ENCODE measurements at regions not wholly inside any gene's neighbourhood (a gene's known extent, or its start where the extent isn't known, plus 50 kb on each side); places are given as distances from the start of the nearest gene placed in this dataset.

DNA sequence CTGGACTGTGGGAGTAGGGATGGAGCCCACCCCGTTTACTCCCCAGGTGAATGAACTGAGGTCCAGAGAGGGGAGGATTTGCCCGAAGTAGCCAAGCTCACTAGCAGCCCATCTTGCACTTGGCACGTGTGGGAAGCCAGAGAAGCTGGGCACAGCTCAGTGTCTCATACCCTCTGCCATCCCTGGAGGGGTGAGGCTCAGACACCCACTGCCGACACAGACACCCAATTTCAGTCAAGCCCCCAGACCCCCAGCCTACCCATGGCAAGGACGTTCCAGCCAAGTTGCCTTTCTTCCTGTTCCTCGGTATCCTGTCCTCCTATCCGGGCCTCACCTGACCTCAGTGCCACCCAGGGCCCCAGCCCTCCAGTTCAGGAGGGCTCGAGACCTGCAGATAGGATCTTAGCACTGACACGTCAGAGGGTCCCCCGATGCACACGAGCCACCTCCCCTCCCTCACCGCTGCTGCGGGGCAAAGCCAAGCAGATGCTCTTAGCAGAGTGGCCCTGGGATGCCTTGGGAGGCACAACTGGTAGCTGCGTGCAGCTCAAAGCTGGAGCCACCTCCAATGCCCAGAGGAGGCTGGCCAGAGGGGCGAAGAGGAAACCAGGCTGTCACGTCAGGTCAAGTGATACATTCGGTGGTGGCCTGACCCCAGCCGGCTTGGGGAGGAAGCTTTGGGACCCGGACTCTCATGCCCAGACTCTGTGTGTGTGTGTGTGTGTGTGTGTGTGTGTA is 90.4 kb upstream of the TNRC6C start:
- DNase-seq (ENCODE audit: low read depth, low spot score) = no peak

DNA sequence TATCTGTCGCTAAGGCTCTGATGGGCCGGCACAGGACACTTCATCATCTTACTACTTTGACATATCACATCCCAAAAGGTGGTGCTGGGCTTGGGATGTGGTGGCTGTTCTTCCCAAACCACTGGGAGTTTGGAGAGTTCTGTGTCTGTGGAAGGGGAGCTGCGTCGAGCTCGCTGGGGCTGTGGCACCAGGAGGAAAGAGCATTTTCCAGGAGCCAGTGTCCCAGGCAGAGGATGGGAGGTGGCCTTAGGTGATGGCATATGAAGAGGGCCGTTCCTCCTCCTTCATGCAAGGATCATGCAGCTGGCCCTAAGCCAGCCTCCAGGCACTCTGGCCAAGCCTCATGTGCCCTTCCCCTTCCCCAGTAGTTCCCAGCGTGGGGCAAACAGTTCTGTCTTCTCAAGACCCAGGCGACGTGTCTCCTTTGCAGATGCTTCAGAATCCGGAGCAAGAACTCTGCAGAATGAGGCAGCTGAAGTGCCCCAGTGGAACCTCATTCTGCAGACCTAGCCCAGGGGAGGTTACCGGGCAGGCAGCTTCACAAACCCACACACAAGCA is 89.4 kb upstream of the TNRC6C start:
- no peak for DNase-seq (ENCODE audit: low read depth, low spot score)
- H3K27ac ChIP-seq = no peak overlapping the region

More for the DNA sequence above, 90.4 kb upstream of the TNRC6C start:
- H3K27ac ChIP-seq = no peak overlapping the region

DNA sequence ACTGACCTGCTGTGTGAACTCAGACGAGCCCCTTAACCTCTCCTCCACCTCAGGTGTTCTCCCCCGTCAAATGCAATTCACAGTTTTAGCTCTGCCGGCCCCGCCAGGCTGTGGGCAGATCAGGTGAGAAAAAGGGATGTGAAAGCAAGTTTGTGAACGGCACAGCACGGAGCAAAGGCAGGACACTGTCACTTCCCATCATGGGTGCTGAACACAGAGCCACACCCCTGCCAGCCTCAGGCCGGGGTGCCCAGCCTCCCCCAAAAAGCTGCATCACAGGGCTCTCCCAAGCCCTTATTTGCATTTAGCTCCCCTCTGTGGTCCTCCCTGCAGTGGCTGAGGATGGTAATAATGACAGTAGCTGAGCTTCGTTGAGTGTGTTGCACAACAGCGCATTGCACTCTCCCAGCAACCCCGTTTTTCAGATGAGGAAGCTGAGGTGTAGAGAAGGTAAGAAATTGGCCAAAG is 88.8 kb upstream of the TNRC6C start:
- H3K27ac ChIP-seq = no peak overlapping the region
- DNase-seq (ENCODE audit: low read depth, low spot score) = no peak

DNA sequence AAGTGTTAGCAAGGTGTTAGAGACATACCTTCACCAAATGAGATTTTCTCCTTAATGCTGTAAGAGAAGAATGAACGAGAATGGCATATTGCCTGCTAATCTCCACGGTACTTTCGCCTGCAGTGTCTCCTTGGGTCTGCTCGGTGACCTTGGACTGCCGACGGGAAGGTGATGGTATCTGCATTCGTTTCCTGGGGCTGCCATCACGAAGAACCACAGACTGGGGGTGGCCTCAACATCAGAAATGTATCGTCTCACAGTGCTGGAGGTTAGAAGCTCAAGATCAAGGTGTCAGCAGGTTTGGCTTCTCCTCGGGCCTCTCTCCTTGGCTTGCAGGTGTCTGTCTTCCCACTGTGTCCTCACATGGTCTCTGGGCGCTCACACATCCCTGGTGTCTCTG is 86.3 kb upstream of the TNRC6C start:
- DNase-seq (ENCODE audit: low read depth, low spot score) = no peak
- no peak overlapping the region for H3K27ac ChIP-seq

DNA sequence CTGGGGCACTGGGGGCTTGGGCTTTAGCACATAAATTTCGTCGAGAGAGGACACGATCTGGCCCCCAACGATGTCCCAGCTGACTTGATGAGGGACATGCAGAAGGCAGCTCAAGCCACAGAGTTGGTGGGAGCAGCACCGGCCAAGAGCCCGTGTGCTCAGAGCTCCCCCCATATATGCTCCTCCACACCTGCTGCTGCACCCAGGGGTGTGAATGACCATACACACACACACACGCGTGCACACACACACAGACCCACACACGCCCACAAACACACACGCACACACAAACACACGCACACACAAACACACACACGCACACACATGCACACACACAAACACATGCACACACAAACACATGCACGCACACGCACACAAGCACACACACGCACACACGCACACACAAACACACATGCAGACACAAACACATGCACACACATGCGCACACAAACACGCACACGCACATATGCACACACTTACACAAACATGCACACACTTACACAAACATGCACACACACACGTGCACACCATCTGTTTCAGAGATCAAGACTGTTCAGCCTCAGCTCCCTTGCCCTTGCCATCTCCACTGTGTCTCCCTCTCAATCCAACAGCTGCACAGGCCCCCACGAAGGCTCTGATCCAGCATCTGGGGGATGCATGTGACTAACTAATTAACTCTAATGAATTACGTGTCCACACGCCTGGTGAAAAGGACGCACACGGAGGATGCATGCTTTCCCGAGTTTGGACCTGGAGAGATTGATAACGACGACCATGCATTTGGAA is 85.6 kb upstream of the TNRC6C start:
- DNase-seq (ENCODE audit: low read depth, low spot score) = no peak
- H3K27ac ChIP-seq = no peak overlapping the region

DNA sequence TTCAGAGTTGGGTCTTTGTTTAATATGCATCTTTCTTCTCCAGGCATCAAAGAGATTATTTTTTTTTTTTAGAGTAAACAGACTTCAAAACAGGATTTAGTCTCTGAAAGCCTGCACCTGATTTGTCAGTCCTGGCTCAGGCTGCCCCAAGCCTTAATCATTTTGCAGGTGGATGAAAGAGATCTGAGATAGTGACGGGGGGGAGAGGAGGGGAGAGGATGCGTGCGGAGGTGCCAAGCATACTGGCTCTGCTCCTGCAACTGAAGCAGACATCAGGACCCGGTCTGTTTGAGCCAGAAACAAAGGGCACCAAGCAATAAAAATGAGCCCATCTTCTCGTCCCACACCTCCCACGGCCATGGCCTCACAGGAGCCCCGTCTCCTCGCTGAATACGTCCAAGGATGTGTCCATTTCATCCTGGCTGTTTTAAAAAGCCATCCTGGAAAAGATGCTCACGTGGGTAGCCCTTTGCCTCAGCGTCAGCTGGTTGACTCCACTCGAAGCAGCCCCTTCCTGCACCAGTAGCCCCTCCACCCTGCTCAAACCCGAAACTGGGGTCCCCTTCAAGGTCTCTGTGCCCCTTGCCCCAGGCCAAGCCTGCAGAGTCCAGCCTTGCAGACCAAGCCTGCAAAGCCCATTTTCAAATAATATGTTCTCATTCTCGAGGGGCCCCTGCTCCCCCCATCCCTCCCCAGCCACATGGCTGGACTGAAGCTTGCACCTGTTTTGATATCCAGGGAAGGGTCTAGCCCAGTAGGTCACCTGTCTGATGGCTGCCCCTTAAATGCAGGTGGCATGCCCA is 84.8 kb upstream of the TNRC6C start:
- DNase-seq (ENCODE audit: low read depth, low spot score) = no peak
- no peak overlapping the region for H3K27ac ChIP-seq

DNA sequence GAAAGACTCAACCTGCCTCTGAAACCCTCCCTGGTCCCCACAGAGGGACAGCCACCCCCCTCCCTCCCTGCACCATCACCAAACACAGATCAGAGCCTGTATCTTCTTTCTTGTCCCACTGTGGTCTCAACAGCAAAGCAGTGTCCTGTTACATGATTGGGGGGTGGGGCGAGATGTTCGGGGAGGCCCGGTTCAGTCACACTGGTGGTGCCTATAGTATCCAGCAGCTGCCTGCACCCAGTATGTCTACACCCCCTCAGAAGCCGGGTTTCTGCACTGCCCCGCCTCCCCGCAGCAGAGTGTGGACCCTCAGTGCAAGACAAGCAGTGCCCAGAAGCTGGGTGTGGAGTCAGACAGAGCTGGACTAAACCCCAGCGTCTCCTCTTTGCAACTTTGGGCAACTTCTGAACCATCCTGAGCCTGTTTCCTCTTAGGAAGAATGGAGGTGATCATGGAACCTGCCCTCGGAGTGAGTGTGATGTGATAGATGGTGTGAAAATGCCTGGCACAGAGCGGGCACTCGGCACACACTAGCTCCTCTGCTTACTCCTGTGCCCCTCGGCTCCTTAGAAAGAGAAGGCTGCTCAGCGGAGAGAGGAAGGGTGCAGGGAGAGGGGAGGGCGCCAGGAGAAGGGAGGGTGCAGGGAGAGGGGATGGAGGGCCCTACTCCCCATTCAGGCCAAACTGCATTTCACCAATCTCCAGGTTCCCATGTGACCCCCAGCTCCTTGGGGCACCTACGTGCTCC is 84.0 kb upstream of the TNRC6C start:
- DNase-seq (ENCODE audit: low read depth, low spot score) = no peak

DNA sequence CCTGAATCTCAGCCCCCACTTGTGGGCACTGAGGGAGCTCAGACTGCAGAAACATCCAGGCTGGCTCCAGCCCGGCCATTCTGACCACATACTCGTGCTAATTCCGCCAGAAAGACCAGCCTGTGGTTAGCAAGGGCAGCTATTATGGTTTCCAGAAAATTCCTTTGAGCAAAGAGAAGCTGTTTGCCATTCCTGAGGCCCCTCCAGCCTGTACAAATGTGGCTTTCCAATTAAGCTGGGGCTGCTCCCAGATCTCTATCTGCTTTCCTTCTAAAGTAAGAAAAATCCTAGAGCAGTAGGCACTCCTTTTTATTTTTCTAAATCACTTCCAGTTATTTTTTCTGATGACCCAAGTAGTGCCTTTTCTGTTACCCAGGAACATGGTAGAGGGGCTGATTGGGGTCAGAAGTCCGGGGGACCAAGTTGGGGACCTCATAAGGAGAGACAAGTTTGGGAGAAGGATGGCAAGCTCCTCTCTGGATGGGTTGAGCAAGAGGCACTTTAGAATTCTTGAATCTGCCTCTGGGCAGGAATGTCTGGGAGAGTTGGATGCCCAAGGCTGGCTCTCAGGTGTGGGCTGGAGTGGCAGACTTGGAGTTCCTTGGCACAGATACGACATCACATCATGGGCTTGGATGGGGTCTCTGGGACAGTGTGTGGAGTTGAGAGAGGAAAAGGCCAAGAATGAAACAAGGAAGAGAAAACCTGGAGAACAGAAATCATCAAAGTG is 83.3 kb upstream of the TNRC6C start:
- DNase-seq (ENCODE audit: low read depth, low spot score) = no peak
- H3K27ac ChIP-seq = no peak overlapping the region

More for the DNA sequence above, 84.0 kb upstream of the TNRC6C start:
- no peak overlapping the region for H3K27ac ChIP-seq

DNA sequence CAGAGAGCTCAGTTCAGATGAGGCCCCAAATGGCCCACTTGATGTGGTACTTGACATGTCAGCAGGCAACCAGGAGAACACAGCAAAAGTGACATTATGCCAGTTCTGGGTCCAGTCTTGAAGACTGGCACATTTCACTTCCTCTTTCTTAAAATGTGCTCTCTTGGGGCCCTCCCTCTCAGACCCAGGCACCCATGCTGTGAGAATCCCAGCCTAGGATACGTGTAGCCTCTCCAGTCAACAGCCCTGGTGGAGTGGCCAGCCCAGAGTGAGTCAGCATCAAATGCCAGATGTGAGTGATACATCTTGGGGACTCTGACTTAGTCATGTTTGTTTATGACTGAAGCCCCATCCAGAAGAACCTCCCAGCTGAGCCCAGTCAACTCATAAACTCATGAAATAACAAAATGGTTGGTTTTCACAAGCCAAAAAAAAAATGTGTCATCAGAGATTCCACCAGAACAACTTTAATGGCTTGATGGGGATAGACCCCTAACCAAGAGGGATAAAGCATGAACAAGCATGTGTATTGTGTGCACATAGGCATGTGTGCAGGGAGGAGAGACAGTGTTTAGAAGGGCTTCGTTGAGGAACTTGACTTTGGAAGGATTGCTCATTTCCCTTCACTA is 82.5 kb upstream of the TNRC6C start:
- no peak for DNase-seq (ENCODE audit: low read depth, low spot score)
- H3K27ac ChIP-seq = no peak overlapping the region

DNA sequence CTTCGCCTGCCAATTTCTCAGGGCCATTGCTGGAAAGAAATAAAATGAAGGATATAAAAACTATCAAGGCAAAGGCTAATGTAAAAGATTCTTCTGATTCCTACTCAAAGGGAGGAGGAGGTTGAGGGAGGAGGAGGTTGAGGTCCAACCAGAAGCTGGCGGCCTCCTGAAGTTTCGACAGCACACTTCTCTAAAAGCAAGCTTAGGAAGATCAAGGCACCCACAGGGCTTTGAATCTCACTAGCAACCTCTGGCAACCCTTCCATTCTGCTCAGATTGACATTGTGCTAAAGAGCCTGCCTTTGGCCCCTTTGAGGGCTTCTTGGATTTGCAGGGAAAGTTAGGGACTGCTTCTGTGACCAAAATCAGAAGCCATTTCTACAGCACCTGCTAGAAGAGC is 81.5 kb upstream of the TNRC6C start:
- DNase-seq (ENCODE audit: low read depth, low spot score) = no peak
- no peak overlapping the region for H3K27ac ChIP-seq

DNA sequence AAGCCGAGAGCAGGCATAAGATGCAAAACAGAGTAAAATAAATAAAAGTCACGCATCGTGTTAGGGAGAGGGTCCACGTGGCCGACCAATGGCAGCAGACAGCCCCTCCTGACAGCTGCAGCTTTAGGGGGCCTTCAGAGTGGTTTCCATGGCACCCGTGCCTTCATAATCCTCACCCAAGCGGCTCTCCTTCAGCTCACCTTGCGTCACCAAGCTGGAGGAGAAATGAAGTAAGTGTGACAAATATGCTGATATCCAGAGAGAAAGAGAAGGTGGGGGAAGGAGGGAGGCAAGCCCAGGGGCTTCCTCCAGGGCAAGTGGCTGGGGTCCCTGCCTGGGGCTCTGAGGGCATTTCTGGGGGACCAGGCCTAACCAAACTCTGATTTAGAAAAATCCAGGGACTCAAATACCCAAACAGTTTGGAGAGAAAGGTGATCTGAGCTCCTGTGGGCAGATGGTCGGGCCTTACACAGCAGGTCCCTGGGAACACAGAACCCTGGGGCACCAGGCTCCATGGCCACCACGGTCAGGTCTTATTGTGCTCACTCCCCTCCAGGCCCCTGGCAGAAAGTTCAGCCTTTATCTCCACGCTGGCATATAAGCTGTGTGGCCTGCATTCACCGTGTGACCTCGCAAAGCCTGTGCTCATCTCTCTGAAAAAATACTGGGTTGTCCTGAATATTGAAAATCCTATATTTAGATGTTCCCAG is 80.7 kb upstream of the TNRC6C start:
- no peak overlapping the region for H3K27ac ChIP-seq
- no peak for DNase-seq (ENCODE audit: low read depth, low spot score)

DNA sequence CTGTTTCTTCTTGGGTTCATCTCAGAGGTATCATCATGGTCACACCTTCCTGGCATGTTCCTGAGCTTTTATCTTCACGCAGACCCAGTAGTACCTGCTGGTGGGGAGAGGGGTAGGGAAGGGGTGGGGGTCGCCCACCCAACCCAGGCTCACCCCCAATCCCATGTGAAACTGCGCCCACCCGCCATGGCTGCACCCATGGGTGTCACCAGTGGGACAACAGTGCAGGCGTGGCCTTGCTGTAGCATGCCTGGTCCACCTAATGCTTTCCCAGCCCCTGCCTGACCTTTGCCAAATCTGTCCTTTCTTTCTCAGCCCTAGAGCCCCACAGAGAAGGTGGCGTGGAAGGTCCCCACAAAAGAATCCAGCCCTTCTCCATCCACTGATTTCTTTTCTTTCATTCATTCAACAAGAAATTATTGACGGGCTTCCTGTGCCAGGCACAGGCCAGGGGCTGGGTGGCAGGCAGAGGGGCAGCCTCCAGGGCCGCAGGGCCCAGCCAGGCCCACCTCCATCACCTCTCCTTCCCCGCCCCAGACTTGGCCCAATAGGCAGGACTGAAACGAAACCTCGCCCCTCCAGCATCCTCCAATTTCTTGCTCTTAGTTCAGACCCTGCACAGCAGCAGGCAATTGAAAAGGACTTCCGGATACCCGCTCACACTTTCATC is 79.1 kb upstream of the TNRC6C start:
- no peak for DNase-seq (ENCODE audit: low read depth, low spot score)
- no peak overlapping the region for H3K27ac ChIP-seq

DNA sequence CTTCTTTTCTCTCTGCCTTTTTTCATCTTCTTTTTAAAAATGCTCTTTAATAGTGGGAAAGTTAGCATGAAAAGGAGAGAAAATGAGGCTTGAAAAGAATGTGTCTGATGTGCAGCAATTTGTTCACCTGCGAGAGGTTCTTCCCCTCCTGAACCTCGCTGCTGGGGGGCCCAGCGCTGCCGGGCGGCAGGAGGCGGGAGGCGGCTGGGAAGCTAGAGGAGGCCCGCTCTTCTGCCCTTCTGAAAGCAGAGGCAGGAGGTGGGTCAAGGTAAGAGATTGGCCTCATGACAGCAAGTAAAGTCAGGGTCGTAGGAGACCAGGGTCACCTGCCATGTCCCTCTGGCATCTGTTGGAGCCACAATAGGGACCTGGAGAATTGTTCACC is 78.6 kb upstream of the TNRC6C start:
- no peak overlapping the region for H3K27ac ChIP-seq
- no peak for DNase-seq (ENCODE audit: low read depth, low spot score)

DNA sequence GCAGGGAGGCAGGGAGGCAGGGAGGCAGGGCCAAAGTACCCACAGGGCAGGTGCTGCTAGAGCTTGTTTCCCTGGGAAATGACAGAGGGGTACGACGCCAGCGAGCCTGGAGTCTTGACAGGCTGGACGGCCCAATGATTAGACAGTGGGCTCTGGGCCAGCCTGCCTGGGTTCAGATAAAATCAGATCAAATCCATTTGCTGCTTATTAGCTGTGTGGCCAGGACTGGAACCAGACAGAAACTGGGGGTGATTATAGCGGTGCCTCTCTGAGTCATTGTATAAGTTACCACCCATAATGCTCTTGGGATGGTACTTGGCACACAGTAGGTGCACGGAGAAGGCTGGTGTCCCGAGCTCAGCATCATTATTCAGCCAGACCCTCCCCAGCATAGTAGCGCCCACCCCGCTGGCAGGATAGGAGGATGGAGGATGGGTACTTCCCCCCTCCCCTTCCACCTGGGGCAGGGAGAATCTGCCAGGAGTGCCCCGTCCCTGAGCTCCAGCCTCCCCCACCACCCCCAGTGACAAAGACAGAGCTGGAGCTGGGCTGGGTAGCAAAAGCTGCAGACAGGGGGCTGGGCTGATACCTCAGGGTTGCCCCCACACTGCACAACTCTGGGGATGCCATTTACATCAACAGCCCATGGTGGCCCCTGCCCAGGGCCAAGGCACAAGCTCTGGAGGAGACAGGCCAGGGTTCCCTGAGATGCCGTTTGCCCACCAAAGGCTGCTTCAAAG is 77.6 kb upstream of the TNRC6C start:
- H3K27ac ChIP-seq = no peak overlapping the region
- no peak for DNase-seq (ENCODE audit: low read depth, low spot score)

DNA sequence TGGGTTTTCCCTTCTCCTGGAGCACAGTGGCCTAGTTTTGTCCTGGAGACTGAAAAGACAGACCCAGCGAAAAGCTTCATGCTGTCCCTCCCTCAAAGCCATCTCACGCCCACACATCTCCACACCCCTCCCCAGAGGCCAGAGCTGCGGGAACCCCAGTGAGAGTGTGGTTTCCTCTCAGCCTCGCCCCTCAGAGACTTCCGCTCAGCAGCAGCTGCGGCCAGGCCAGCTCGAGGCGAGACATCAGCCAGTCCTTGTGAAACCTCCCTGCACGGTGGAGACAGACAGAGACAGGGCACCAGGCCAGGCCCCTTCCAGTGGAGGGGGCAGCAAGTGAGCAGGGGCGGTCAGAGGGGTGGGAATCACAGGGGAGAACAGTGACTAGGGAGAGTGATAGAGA is 77.0 kb upstream of the TNRC6C start:
- DNase-seq (ENCODE audit: low read depth, low spot score) = no peak
- no peak overlapping the region for H3K27ac ChIP-seq

DNA sequence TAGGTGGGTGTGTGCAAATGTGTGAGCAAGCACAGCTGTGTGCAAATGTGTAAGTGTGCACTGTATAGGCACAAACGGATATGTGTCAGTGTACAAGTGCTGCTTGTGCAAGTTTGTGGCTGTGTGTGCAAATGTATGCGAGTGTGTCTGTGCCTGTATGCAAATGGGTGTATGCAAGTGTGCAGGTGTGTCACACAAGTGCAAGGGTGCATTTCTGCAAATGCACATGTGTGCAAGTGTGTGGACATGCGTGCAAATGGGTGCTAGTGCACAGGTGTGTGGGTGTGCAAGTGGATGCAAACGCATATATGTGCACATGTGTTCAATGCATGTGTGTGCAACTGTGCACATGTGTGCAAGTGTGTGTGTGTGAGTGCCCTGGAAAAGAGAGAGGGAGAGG is 76.5 kb upstream of the TNRC6C start:
- H3K27ac ChIP-seq = no peak overlapping the region
- DNase-seq (ENCODE audit: low read depth, low spot score) = no peak
